AG04449 (cell line): ENCODE measurements at regions not wholly inside any gene's neighbourhood (a gene's known extent, or its start where the extent isn't known, plus 50 kb on each side); places are given as distances from the start of the nearest gene placed in this dataset.

Source experiments
- CTCF ChIA-PET: fragments of 350-600 bp; formaldehyde crosslinking; extraction: SDS; loops from one replicate; lab custom pipeline; 2021; ENCODE audit warnings: antibody characterized with exemption; lab: Yijun Ruan, JAX
- POLR2A ChIA-PET: fragments of 400-600, 350-600 bp; formaldehyde crosslinking; extraction: SDS; loops from one replicate; lab custom pipeline; 2020; ENCODE audit warnings: antibody characterized with exemption, inconsistent platforms; lab: Yijun Ruan, JAX
- DNase-seq: peaks from one replicate; pipeline ENCODE4 v3.0.0-alpha.2; 2010; ENCODE audit warnings: low read depth, low spot score
- H3K4me3 ChIP-seq: 2 replicates; pipeline ENCODE4 v1.5.1; 2011; ENCODE audit warnings: low read depth, mild to moderate bottlenecking, control low read depth, low read length
- CTCF ChIP-seq: IDR thresholded peaks from one replicate; pipeline ENCODE4 v1.5.1; 2011; ENCODE audit warnings: mild to moderate bottlenecking, moderate library complexity, low read length, control low read depth, inconsistent platforms; ENCODE audit not compliant: insufficient read depth; ENCODE audit errors: missing control alignments

GRCh38 chr1:9454494-9455066, 84.7 kb upstream of the SLC25A33 start:
- no peak for DNase-seq
- ChIA-PET CTCF (interaction anchor here (1.0 to 13.9 kb wide), 21 partner anchors 8 to 344 kb away, joined by 3 to 205 read pairs (median 8); partner anchors contain the start of gene SPSB1), POLR2A (no interaction called here)
- H3K4me3 ChIP-seq = no peak overlapping the region
- TF ChIP-seq CTCF = no peak

GRCh38 chr1:9455487-9456234, 83.6 kb upstream of the SLC25A33 start:
- no peak for DNase-seq
- ChIA-PET CTCF (interaction anchor here (0.6 to 13.9 kb wide), 45 partner anchors 8 to 350 kb away, joined by 3 to 205 read pairs (median 4); partner anchors contain the start of gene SPSB1), POLR2A (no interaction called here)
- no peak overlapping the region for H3K4me3 ChIP-seq
- peak; percentile 87 for TF ChIP-seq CTCF

- POLR2A ChIA-PET = no interaction called here
- no peak for DNase-seq
- CTCF ChIA-PET = interaction anchor here (0.8 to 13.9 kb wide), 21 partner anchors 11 to 188 kb away, joined by 3 to 205 read pairs (median 9); partner anchors contain the start of gene SPSB1
- no peak for TF ChIP-seq CTCF
- no peak overlapping the region for H3K4me3 ChIP-seq
Measured at GRCh38 chr1:9456833-9457232, 82.4 kb upstream of the SLC25A33 start.

- DNase-seq = no peak
- no peak for TF ChIP-seq CTCF
- CTCF ChIA-PET = interaction anchor here (1.3 to 13.9 kb wide), 10 partner anchors 10 to 191 kb away, joined by 3 to 184 read pairs (median 8); no protein-coding TSS in a partner anchor
- POLR2A ChIA-PET = no interaction called here
- H3K4me3 ChIP-seq = no peak overlapping the region
Measured at GRCh38 chr1:9459816-9460407, 79.4 kb upstream of the SLC25A33 start.

GRCh38 chr1:9465640-9466039, 73.6 kb upstream of the SLC25A33 start:
- POLR2A ChIA-PET = no interaction called here
- CTCF ChIA-PET = interaction anchor here (0.8 to 2.5 kb wide), 3 partner anchors 10 to 176 kb away, joined by 3 to 15 read pairs (median 3); no protein-coding TSS in a partner anchor
- no peak for TF ChIP-seq CTCF
- no peak for DNase-seq
- H3K4me3 ChIP-seq = no peak overlapping the region
